Hepatocyte (in vitro differentiated cells): ENCODE measurements at regions not wholly inside any gene's neighbourhood (a gene's known extent, or its start where the extent isn't known, plus 50 kb on each side); places are given as distances from the start of the nearest gene placed in this dataset.

ENCODE experiments used
- CTCF ChIP-seq: fragments of 200-600 bp; sonication (generic); IDR thresholded peaks from 2 replicates; pipeline ENCODE4 v1.5.1; 2016; ENCODE audit warnings: antibody characterized with exemption, mild to moderate bottlenecking; ENCODE audit not compliant: poor library complexity
- EZH2 ChIP-seq: fragments of 200-600 bp; sonication (generic); IDR thresholded peaks from 2 replicates; pipeline ENCODE4 v1.6.1; 2016; ENCODE audit warnings: antibody characterized with exemption, mild to moderate bottlenecking, borderline replicate concordance

DNA sequence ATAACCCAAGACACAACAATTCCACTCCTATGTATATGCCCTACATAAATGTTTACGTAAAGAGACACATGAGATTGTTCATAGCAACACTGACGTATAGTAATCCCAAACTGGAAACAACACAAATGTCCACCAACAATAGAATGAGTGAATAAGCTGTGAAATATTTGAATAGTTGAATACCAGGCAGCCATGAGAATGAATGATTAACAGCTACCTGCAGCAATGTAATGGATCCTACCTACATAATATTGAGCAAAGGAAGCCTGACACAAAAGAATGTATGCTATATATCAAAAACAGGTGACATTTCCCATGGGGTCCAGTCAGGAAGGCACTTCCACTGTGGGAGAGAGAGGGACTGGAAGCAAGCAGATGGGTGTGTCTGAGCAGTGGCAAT is 92.8 kb upstream of the LINC01488 start:
- TF ChIP-seq CTCF (no peak), EZH2 (no peak)
